LNCaP clone FGC (cell line): ENCODE measurements at regions not wholly inside any gene's neighbourhood (a gene's known extent, or its start where the extent isn't known, plus 50 kb on each side); places are given as distances from the start of the nearest gene placed in this dataset.

ENCODE experiments used
- DNase-seq: peaks from one replicate; pipeline ENCODE4 v3.0.0-alpha.2; 2011; ENCODE audit warnings: low read depth
- H3K4me3 ChIP-seq: 2 replicates; pipeline ENCODE4 v1.5.1; 2011; ENCODE audit warnings: mild to moderate bottlenecking, low read depth, low read length, control low read depth
- CTCF ChIP-seq: IDR thresholded peaks from 2 replicates; pipeline ENCODE4 v1.5.1; 2012; ENCODE audit warnings: mild to moderate bottlenecking; ENCODE audit not compliant: control insufficient read depth, insufficient read depth; ENCODE audit errors: extremely low read depth

GRCh38 chr3:79820089-79820488, 52.3 kb upstream of the ROBO1 start:
- no peak for DNase-seq
- no peak for TF ChIP-seq CTCF
- H3K4me3 ChIP-seq, result no peak overlapping the region

- no peak overlapping the region for H3K4me3 ChIP-seq
- DNase-seq, result no peak
- TF ChIP-seq CTCF, result no peak
These were observed 50.2 kb upstream of the ROBO1 start for GRCh38 chr3:79818015-79818414.
